ENCODE measurements at regions not wholly inside any gene's neighbourhood (a gene's known extent, or its start where the extent isn't known, plus 50 kb on each side); places are given as distances from the start of the nearest gene placed in this dataset.

DNA sequence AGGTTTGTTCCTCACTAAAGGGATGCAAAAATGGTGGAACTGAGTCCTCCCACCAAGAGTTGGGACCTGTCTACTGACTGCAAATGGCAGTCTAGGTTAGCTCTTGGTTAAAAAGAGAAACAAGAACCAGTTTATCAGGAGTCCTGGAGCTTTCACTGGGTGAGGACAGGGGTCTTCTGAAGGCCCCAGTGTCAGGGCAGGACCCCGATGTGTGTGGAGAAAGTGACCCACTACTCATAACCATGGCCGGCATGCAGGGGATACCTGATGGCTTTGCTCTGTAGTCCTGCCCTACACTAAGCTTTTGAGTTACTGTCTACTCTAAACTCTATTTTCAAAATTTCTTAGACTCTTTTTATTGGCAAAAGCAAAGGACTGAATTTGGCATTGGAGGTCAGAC lies 220.5 kb downstream of the ANKRD60 start:
- no peak overlapping the region for H4K5ac ChIP-seq (ENCODE audit: low read depth, low read length)
- no peak overlapping the region for H3K4me3 ChIP-seq (ENCODE audit: insufficient read depth, low read depth, low read length)
- WGBS, 2 experiments (ENCODE audit: extremely low coverage in 2 of 2, insufficient read length in 1 of 2) = no CpG with 5 or more reads among the region's 2 CpGs
- no peaks in the 10 kb centered on the region for H3K36me3 ChIP-seq (ENCODE audit: control insufficient read depth, insufficient read depth, low read length)
- no peak overlapping the region for H3K9ac ChIP-seq (ENCODE audit: low read depth, low read length)
- no peak overlapping the region for H2AK5ac ChIP-seq (ENCODE audit: low read depth, low read length)
- no peaks in the 10 kb centered on the region for H3K9me3 ChIP-seq (ENCODE audit: control insufficient read depth, insufficient read depth, low read length)
- H2AFZ ChIP-seq (replicated peaks; ENCODE audit: low read length, poor library complexity) = no peak overlapping the region
- H3K14ac ChIP-seq (replicated peaks; ENCODE audit: low read depth, low read length) = no peak overlapping the region
- H4K91ac ChIP-seq (ENCODE audit: insufficient read depth, low read depth, low read length) = no peak overlapping the region
- no peak overlapping the region for H3K18ac ChIP-seq (ENCODE audit: low read depth, low read length)
- no peak overlapping the region for H3K23ac ChIP-seq (ENCODE audit: low read depth, low read length)
- intact Hi-C loops (cut with micrococcal nuclease) (no loop called here), dilution Hi-C loops (cut with HindIII; ENCODE audit: low sequenced_read_pairs, unreplicated experiment) (no loop called here), in situ Hi-C loops (cut with MboI; ENCODE audit: low sequenced_read_pairs) (no loop called here)
- no peak overlapping the region for H3K4ac ChIP-seq (ENCODE audit: low read depth, low read length)
- no peak overlapping the region for H2BK120ac ChIP-seq (ENCODE audit: low read depth, low read length)
- H3K4me2 ChIP-seq (ENCODE audit: low read depth, low read length) = no peak overlapping the region
- ATAC-seq (ENCODE audit: low read depth) (no peak), DNase-seq (no peak)
- TF ChIP-seq RCOR1 (IDR thresholded peaks at IDR 0.05; ENCODE audit: insufficient replicate concordance, low read length) = no peak
- TF ChIP-seq FOS (IDR thresholded peaks at IDR 0.05; ENCODE audit: low read depth, low read length) = no peak
- no peak overlapping the region for H2BK5ac ChIP-seq (ENCODE audit: low read depth, low read length, poor library complexity, severe bottlenecking)
- no peak overlapping the region for H2BK20ac ChIP-seq (ENCODE audit: low read depth, low read length)
- H3K4me1 ChIP-seq (ENCODE audit: control insufficient read depth, insufficient read depth, low read length) = no peaks in the 10 kb centered on the region
- H3K27ac ChIP-seq (ENCODE audit: insufficient read depth, low read length) = no peak overlapping the region
- ChIA-PET CTCF (no interaction called here), POLR2A (ENCODE audit: unreplicated experiment) (no interaction called here)
- BruUV-seq (replicated peaks) = no TSS peak
- no peak overlapping the region for H3K56ac ChIP-seq (ENCODE audit: extremely low read depth, insufficient read depth, low read length)
- H3K79me1 ChIP-seq (ENCODE audit: low read depth in 1 of 2, low read length in 2 of 2) = no peaks in the 10 kb centered on the region
- H4K20me1 ChIP-seq (ENCODE audit: insufficient read depth, low read length) = no peaks in the 10 kb centered on the region
- H2BK15ac ChIP-seq (ENCODE audit: low read depth, low read length) = no peak overlapping the region
- H2AK9ac ChIP-seq (replicated peaks; ENCODE audit: low read depth, low read length, poor library complexity) = no peak overlapping the region
- H4K8ac ChIP-seq (ENCODE audit: low read depth in 2 of 2, low read length in 2 of 2) = no peak overlapping the region
- H3K9me1 ChIP-seq (ENCODE audit: insufficient read depth, low read length) = no peaks in the 10 kb centered on the region
- no peaks in the 10 kb centered on the region; the same call in 1 of the 2 replicates for H3K27me3 ChIP-seq (ENCODE audit: control insufficient read depth, insufficient read depth, low read length)

Measured in IMR-90 (cell line).